MM.1S (cell line): ENCODE measurements at regions not wholly inside any gene's neighbourhood (a gene's known extent, or its start where the extent isn't known, plus 50 kb on each side); places are given as distances from the start of the nearest gene placed in this dataset.

Source experiments
- DNase-seq: peaks from one replicate; pipeline ENCODE4 v3.0.0-alpha.2; 2015
- H2AFZ ChIP-seq: fragments of 300-600 bp; sonication (generic); 2 replicates; pipeline ENCODE4 v1.6.0; 2016; ENCODE audit warnings: antibody characterized with exemption, low read length
- H3F3A ChIP-seq: fragments of 300-600 bp; sonication (generic); 2 replicates; pipeline ENCODE4 v1.6.1; 2016; ENCODE audit warnings: mild to moderate bottlenecking, antibody characterized with exemption, low read length, moderate library complexity, mixed read lengths; ENCODE audit not compliant: insufficient read depth
- H3K27ac ChIP-seq: fragments of 300-600 bp; sonication (generic); 2 replicates; pipeline ENCODE4 v1.5.1; 2016; ENCODE audit warnings: mild to moderate bottlenecking, low read length
- H3K27me3 ChIP-seq: fragments of 300-600 bp; sonication (generic); replicated peaks from 2 replicates; pipeline ENCODE4 v1.6.0; 2016; ENCODE audit warnings: low read length; ENCODE audit not compliant: insufficient read depth
- H3K36me3 ChIP-seq: fragments of 300-600 bp; sonication (generic); replicated peaks from 2 replicates; pipeline ENCODE4 v1.6.1; 2016; ENCODE audit warnings: mild to moderate bottlenecking, low read length, mixed read lengths; ENCODE audit not compliant: insufficient read depth
- H3K4me1 ChIP-seq: fragments of 300-600 bp; sonication (generic); 2 replicates; pipeline ENCODE4 v1.6.1; 2016; ENCODE audit warnings: low read length, mixed read lengths
- H3K4me2 ChIP-seq: fragments of 300-600 bp; sonication (generic); 2 replicates; pipeline ENCODE4 v1.6.0; 2016; ENCODE audit warnings: low read depth, low read length
- H3K4me3 ChIP-seq: fragments of 300-600 bp; sonication (generic); 2 replicates; pipeline ENCODE4 v1.5.1; 2016; ENCODE audit warnings: low read length, mixed read lengths
- H3K79me2 ChIP-seq: fragments of 300-600 bp; sonication (generic); 2 replicates; pipeline ENCODE4 v1.6.1; 2016; ENCODE audit warnings: mixed run types, low read length, mixed read lengths
- H3K9ac ChIP-seq: fragments of 300-600 bp; sonication (generic); 2 replicates; pipeline ENCODE4 v1.6.1; 2016; ENCODE audit warnings: low read length, mixed read lengths
- H3K9me2 ChIP-seq: fragments of 300-600 bp; sonication (generic); replicated peaks from 2 replicates; pipeline ENCODE4 v1.6.1; 2016; ENCODE audit warnings: mild to moderate bottlenecking, low read length, mixed read lengths; ENCODE audit not compliant: insufficient read depth
- H3K9me3 ChIP-seq: fragments of 300-600 bp; sonication (generic); replicated peaks from 2 replicates; pipeline ENCODE4 v1.6.1; 2016; ENCODE audit warnings: mild to moderate bottlenecking, low read length, mixed read lengths; ENCODE audit not compliant: insufficient read depth
- H4K20me1 ChIP-seq: fragments of 300-600 bp; sonication (generic); 2 replicates; pipeline ENCODE4 v1.6.1; 2016; ENCODE audit warnings: mild to moderate bottlenecking, low read length, moderate library complexity, mixed read lengths; ENCODE audit not compliant: insufficient read depth
- EZH2 ChIP-seq: fragments of 300-600 bp; sonication (generic); optimal IDR thresholded peaks from 2 replicates; pipeline ENCODE3; 2017; ENCODE audit warnings: low read depth, mild to moderate bottlenecking, antibody characterized with exemption, low read length, mixed read lengths
- EZH2phosphoT487 ChIP-seq: fragments of 300-600 bp; sonication (generic); IDR thresholded peaks from 2 replicates; pipeline ENCODE4 v1.6.1; 2018; ENCODE audit warnings: antibody characterized with exemption, low read length
- TF ChIP-seq, protein P1 (sequence below): fragments of 300-600 bp; sonication (generic); IDR thresholded peaks from 2 replicates; pipeline ENCODE4 v1.5.1; 2016; ENCODE audit warnings: antibody characterized with exemption, low read length, mixed read lengths

DNA sequence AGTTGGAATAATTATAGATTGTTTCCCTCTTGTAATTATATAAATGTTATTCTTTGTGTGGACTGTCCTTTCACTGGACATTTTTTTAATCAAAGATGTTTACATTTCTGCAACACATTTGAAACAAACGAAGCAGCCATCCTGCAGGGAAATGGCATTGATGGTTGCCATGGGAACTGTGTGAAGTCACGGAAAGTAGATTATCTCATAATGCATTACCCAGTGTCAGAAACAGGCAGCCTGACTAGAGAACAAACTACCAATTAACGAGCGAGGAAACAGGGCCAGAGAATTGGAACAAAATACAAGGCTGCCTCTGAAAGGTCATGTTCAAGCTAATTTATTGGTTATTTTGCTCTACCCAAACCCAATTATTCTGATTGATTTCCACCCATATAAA, 96.9 kb upstream of the LARGE1 start:
- no peaks in the 10 kb centered on the region for H3K4me1 ChIP-seq
- H3K79me2 ChIP-seq, result no peaks in the 10 kb centered on the region
- no peaks in the 10 kb centered on the region for H3K9me3 ChIP-seq
- TF ChIP-seq EZH2, result no peak
- TF ChIP-seq, protein P1, sequence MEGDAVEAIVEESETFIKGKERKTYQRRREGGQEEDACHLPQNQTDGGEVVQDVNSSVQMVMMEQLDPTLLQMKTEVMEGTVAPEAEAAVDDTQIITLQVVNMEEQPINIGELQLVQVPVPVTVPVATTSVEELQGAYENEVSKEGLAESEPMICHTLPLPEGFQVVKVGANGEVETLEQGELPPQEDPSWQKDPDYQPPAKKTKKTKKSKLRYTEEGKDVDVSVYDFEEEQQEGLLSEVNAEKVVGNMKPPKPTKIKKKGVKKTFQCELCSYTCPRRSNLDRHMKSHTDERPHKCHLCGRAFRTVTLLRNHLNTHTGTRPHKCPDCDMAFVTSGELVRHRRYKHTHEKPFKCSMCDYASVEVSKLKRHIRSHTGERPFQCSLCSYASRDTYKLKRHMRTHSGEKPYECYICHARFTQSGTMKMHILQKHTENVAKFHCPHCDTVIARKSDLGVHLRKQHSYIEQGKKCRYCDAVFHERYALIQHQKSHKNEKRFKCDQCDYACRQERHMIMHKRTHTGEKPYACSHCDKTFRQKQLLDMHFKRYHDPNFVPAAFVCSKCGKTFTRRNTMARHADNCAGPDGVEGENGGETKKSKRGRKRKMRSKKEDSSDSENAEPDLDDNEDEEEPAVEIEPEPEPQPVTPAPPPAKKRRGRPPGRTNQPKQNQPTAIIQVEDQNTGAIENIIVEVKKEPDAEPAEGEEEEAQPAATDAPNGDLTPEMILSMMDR, result no peak
- H3K27ac ChIP-seq, result no peak overlapping the region
- H2AFZ ChIP-seq, result no peak overlapping the region
- H3K27me3 ChIP-seq, result no peaks in the 10 kb centered on the region
- no peaks in the 10 kb centered on the region for H3K36me3 ChIP-seq
- H3F3A ChIP-seq, result no peaks in the 10 kb centered on the region
- no peak for DNase-seq
- no peak overlapping the region for H3K4me2 ChIP-seq
- no peak overlapping the region for H3K9ac ChIP-seq
- H3K9me2 ChIP-seq, result no peaks in the 10 kb centered on the region
- H4K20me1 ChIP-seq, result no peaks in the 10 kb centered on the region
- H3K4me3 ChIP-seq, result no peak overlapping the region

DNA sequence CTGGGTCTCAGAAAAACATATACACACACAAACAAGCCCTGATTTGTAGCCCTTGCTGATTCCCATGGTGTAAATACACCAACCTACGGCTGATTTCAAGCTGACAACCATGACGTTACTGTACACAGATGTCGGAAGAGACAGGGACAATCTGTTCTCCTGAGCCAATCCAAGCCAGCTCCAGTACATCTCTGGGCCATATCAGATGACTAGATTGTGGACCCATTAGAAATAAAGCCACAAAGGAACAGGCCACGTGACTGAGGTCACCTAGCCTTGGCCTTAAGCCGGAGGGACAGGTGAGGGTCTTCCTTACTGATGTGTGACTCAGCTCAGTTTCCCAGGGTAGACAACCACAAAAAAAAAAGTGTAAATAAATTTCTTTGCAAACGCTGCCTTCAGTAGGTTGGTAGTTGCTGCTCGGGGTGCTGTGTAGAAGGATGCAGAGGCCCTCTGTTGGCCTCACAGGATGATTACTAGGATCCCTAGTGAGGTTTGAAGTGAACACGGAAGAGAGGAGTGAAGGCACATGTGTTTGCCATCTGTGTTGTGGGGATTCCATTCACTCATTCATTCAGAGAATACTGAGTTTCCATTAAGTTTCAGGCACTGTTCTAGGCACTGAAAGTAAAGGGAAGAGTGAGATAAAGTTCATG, 99.0 kb upstream of the LARGE1 start:
- H3K9ac ChIP-seq, result no peak overlapping the region
- H3K9me2 ChIP-seq, result no peaks in the 10 kb centered on the region
- H3F3A ChIP-seq, result no peaks in the 10 kb centered on the region
- DNase-seq, result no peak
- H3K4me1 ChIP-seq, result no peaks in the 10 kb centered on the region
- H3K27me3 ChIP-seq, result no peaks in the 10 kb centered on the region
- no peak overlapping the region for H3K27ac ChIP-seq
- no peaks in the 10 kb centered on the region for H4K20me1 ChIP-seq
- no peaks in the 10 kb centered on the region for H3K9me3 ChIP-seq
- H3K79me2 ChIP-seq, result no peaks in the 10 kb centered on the region
- no peak overlapping the region for H3K4me2 ChIP-seq
- H3K4me3 ChIP-seq, result no peak overlapping the region
- no peaks in the 10 kb centered on the region for H3K36me3 ChIP-seq
- TF ChIP-seq EZH2phosphoT487, result no peak
- TF ChIP-seq EZH2, result no peak
- H2AFZ ChIP-seq, result no peak overlapping the region

DNA sequence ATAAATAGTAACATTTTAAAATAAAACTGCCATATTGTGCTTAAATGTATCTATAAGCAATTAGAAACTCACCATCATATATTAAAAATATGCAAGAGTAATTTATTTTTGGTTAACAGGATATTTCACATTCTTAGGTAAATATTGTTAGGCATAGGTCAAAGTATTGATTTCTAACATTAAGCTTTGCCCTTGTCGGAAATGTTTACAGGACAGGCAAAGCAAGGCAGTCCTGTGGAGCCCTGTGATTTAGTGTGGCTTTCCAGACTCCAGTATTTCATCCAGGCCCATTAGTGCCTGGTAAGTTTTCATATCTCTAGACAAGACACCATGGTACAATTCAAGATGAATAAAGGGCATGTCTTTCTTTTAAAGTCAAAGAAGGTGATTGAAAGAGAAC, 114.9 kb upstream of the LARGE1 start:
- no peaks in the 10 kb centered on the region for H3K79me2 ChIP-seq
- H3K4me2 ChIP-seq, result no peak overlapping the region
- TF ChIP-seq, protein P1, result no peak
- TF ChIP-seq EZH2 (no peak), EZH2phosphoT487 (no peak)
- no peak overlapping the region for H3K4me3 ChIP-seq
- DNase-seq, result no peak
- no peaks in the 10 kb centered on the region for H3K4me1 ChIP-seq
- no peaks in the 10 kb centered on the region for H4K20me1 ChIP-seq
- no peak overlapping the region for H3K27ac ChIP-seq
- H3K9me3 ChIP-seq, result no peaks in the 10 kb centered on the region
- H3K9ac ChIP-seq, result no peak overlapping the region
- no peak overlapping the region for H2AFZ ChIP-seq
- no peaks in the 10 kb centered on the region for H3K9me2 ChIP-seq
- H3K27me3 ChIP-seq, result no peaks in the 10 kb centered on the region
- no peaks in the 10 kb centered on the region for H3K36me3 ChIP-seq
- no peaks in the 10 kb centered on the region for H3F3A ChIP-seq

GRCh38 chr22:34036931-34037330, 116.7 kb upstream of the LARGE1 start:
- Histone ChIP-seq H3K4me1 (no peaks in the 10 kb centered on the region), H3K4me3 (no peak overlapping the region), H4K20me1 (no peaks in the 10 kb centered on the region), H3K9ac (no peak overlapping the region), H3K36me3 (no peaks in the 10 kb centered on the region), H3K9me3 (no peaks in the 10 kb centered on the region), H3K27me3 (no peaks in the 10 kb centered on the region), H3F3A (no peaks in the 10 kb centered on the region), H2AFZ (no peak overlapping the region), H3K79me2 (no peaks in the 10 kb centered on the region), H3K27ac (no peak overlapping the region), H3K4me2 (no peak overlapping the region), H3K9me2 (no peaks in the 10 kb centered on the region)
- peak; percentile 27 for DNase-seq
- TF ChIP-seq, protein P1, result no peak
- no peak for TF ChIP-seq EZH2phosphoT487
- no peak for TF ChIP-seq EZH2
